CD4-positive, alpha-beta T cell (primary cell): ENCODE measurements at regions not wholly inside any gene's neighbourhood (a gene's known extent, or its start where the extent isn't known, plus 50 kb on each side); places are given as distances from the start of the nearest gene placed in this dataset.

Experiments
- ATAC-seq: fragments of 200-7000 bp; cut with Tn5 transposase; one replicate; pipeline ENCODE4 v1.10.0; 2022; ENCODE audit warnings: mild to moderate bottlenecking; ENCODE audit not compliant: poor library complexity
- CTCF ChIA-PET: fragments of 350-600 bp; sonication (Branson Sonifier 250); formaldehyde crosslinking; loops from one replicate; lab custom pipeline; 2021; ENCODE audit warnings: antibody characterized with exemption, inconsistent platforms; lab: Charles Lee
- POLR2A ChIA-PET: fragments of 350-600 bp; sonication (Branson Sonifier 250); formaldehyde crosslinking; loops from one replicate; lab custom pipeline; 2021; ENCODE audit warnings: antibody characterized with exemption, inconsistent platforms; lab: Charles Lee
- DNase-seq, 14 experiments: peaks; one replicate each; pipeline ENCODE4 v3.0.0-alpha.2; 2013 to 2020; ENCODE audit warnings: mixed read lengths in 2 of 14
- H3K27ac ChIP-seq, 2 donors: one replicate each; pipeline versions ENCODE4 v1.5.1 to v1.7.0; 2013; ENCODE audit warnings: low read length in 2 of 2, low read depth in 1 of 2, mild to moderate bottlenecking in 1 of 2
- H3K27me3 ChIP-seq, 2 experiments: 1 replicate in 1 of 2; 2 replicates in 1 of 2; pipeline versions ENCODE4 v1.6.1 to v1.7.0; 2013; ENCODE audit warnings: low read length in 2 of 2, control low read depth in 1 of 2, mild to moderate bottlenecking in 1 of 2, moderate library complexity in 1 of 2; ENCODE audit not compliant: insufficient read depth in 2 of 2, control insufficient read depth in 1 of 2
- H3K36me3 ChIP-seq: one replicate; pipeline ENCODE4 v1.6.1; 2013; ENCODE audit warnings: low read length, control low read depth; ENCODE audit not compliant: insufficient read depth
- H3K4me1 ChIP-seq: one replicate; pipeline ENCODE4 v1.6.1; 2013; ENCODE audit warnings: low read length, control low read depth; ENCODE audit not compliant: insufficient read depth
- H3K4me3 ChIP-seq: one replicate; pipeline ENCODE4 v1.5.1; 2013; ENCODE audit warnings: mild to moderate bottlenecking, low read length, moderate library complexity
- H3K9me3 ChIP-seq, 2 experiments: 1 replicate in 1 of 2; 2 replicates in 1 of 2; pipeline versions ENCODE4 v1.6.1 to v1.7.0; 2013; ENCODE audit warnings: low read length in 2 of 2, mild to moderate bottlenecking in 2 of 2, control low read depth in 1 of 2, moderate library complexity in 1 of 2; ENCODE audit not compliant: control insufficient read depth in 1 of 2, insufficient read depth in 1 of 2
- H3K27ac Mint-ChIP-seq: one replicate; pipeline ENCODE4 v1.8.0; 2020; ENCODE audit warnings: mixed read lengths
- H3K27me3 Mint-ChIP-seq: one replicate; pipeline ENCODE4 v1.8.0; 2021; ENCODE audit warnings: mixed read lengths
- H3K36me3 Mint-ChIP-seq: one replicate; pipeline ENCODE4 v1.8.0; 2021; ENCODE audit warnings: low read depth, mixed read lengths
- H3K4me1 Mint-ChIP-seq: one replicate; pipeline ENCODE4 v1.8.0; 2021; ENCODE audit warnings: low read depth, mixed read lengths
- H3K4me3 Mint-ChIP-seq: one replicate; pipeline ENCODE4 v1.8.0; 2020; ENCODE audit warnings: mild to moderate bottlenecking, mixed read lengths
- H3K9me3 Mint-ChIP-seq: one replicate; pipeline ENCODE4 v1.8.0; 2020; ENCODE audit warnings: mixed read lengths
- intact Hi-C, 2 experiments: fragments of 100-400 bp; cut with DNase I in 1 of 2; cut with micrococcal nuclease in 1 of 2; formaldehyde crosslinking; loops; one replicate each; pipeline versions ENCODE4 v1.15.1 to v1.9.0; 2023 to 2025; cut with DNase I, micrococcal nuclease
- TF ChIP-seq, protein P1 (sequence below): fragments of 200-600 bp; IDR thresholded peaks from one replicate; pipeline ENCODE4 v1.8.0; 2022; ENCODE audit warnings: antibody characterized with exemption, mild to moderate bottlenecking

DNA sequence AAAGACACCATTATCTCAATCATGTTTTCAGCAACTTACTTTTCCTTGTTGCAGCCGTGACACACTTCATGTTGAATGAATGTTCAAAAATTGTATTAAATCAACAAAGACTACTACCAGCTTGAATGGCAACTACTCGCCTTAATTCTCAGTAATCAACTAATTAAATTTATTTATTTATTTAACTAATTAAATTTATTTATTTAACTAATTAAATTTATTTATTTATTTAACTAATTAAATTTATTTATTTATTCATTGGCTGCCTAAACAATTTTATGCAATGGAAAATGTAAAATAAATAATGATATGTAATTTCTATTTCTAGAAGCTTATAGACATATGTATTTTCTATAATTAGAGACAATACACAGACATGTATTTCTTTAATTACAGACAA lies 435.4 kb downstream of the GPAM start:
- no peak overlapping the region for H3K4me3 ChIP-seq
- no peak overlapping the region for H3K27ac ChIP-seq
- no peaks in the 10 kb centered on the region for H3K27me3 ChIP-seq
- CTCF ChIA-PET = interaction anchor here (0.9 kb wide), 1 partner anchor 9 kb away, joined by 3 read pairs; no protein-coding TSS in a partner anchor
- no peaks in the 10 kb centered on the region for H3K9me3 Mint-ChIP-seq
- POLR2A ChIA-PET = no interaction called here
- no peaks in the 10 kb centered on the region for H3K4me1 ChIP-seq
- TF ChIP-seq, protein P1, sequence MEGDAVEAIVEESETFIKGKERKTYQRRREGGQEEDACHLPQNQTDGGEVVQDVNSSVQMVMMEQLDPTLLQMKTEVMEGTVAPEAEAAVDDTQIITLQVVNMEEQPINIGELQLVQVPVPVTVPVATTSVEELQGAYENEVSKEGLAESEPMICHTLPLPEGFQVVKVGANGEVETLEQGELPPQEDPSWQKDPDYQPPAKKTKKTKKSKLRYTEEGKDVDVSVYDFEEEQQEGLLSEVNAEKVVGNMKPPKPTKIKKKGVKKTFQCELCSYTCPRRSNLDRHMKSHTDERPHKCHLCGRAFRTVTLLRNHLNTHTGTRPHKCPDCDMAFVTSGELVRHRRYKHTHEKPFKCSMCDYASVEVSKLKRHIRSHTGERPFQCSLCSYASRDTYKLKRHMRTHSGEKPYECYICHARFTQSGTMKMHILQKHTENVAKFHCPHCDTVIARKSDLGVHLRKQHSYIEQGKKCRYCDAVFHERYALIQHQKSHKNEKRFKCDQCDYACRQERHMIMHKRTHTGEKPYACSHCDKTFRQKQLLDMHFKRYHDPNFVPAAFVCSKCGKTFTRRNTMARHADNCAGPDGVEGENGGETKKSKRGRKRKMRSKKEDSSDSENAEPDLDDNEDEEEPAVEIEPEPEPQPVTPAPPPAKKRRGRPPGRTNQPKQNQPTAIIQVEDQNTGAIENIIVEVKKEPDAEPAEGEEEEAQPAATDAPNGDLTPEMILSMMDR = no peak
- H3K36me3 Mint-ChIP-seq = no peaks in the 10 kb centered on the region
- intact Hi-C loops = no loop called here
- no peaks in the 10 kb centered on the region for H3K4me1 Mint-ChIP-seq
- no peaks in the 10 kb centered on the region for H3K36me3 ChIP-seq
- H3K4me3 Mint-ChIP-seq = no peak overlapping the region
- no peaks in the 10 kb centered on the region for H3K27me3 Mint-ChIP-seq
- H3K9me3 ChIP-seq = no peaks in the 10 kb centered on the region
- DNase-seq (no peak), ATAC-seq (no peak)
- no peak overlapping the region for H3K27ac Mint-ChIP-seq

DNA sequence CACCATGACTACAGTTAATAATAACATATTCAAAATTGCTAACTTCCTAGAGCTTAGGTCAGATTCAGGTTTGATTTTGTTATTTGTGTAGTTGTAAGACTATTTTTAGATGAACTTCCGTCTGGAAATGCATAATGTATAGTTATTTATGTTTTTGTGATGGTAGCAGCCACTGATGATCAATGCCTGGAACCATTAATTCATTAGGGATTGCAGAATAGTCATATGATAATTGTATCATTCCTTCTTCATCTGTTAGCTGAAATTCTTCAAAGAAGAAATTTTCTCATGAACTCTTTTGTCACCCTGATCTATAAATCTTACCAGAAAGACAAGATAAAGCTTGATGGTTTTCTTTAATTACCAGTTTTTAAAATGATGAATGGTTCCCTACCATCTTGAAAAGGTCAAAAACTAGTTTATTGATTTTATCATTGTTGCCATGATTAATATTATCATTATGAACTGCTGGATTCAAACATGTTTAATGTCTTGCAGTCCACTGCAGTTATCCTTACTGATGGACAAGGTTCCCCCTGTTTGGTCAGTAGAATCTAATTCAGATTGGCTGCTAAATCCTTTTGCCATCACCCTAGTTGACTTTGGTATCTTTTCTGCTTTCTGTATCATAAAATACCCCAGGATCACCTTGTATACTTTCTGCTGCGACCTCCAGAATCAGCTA lies 433.3 kb downstream of the GPAM start:
- TF ChIP-seq, protein P1 = no peak
- CTCF ChIA-PET = no interaction called here
- intact Hi-C loops = no loop called here
- no peak for DNase-seq
- H3K4me1 Mint-ChIP-seq = no peaks in the 10 kb centered on the region
- H3K27ac ChIP-seq = no peak overlapping the region
- H3K27me3 Mint-ChIP-seq = peaks cover 9% of the 10 kb centered on the region
- no peak overlapping the region for H3K4me3 Mint-ChIP-seq
- POLR2A ChIA-PET = no interaction called here
- no peaks in the 10 kb centered on the region for H3K36me3 ChIP-seq
- H3K4me1 ChIP-seq = no peaks in the 10 kb centered on the region
- no peaks in the 10 kb centered on the region for H3K9me3 ChIP-seq
- H3K27me3 ChIP-seq = no peaks in the 10 kb centered on the region
- no peak overlapping the region for H3K4me3 ChIP-seq
- no peaks in the 10 kb centered on the region for H3K9me3 Mint-ChIP-seq
- no peak overlapping the region for H3K27ac Mint-ChIP-seq
- ATAC-seq = no peak
- H3K36me3 Mint-ChIP-seq = no peaks in the 10 kb centered on the region

DNA sequence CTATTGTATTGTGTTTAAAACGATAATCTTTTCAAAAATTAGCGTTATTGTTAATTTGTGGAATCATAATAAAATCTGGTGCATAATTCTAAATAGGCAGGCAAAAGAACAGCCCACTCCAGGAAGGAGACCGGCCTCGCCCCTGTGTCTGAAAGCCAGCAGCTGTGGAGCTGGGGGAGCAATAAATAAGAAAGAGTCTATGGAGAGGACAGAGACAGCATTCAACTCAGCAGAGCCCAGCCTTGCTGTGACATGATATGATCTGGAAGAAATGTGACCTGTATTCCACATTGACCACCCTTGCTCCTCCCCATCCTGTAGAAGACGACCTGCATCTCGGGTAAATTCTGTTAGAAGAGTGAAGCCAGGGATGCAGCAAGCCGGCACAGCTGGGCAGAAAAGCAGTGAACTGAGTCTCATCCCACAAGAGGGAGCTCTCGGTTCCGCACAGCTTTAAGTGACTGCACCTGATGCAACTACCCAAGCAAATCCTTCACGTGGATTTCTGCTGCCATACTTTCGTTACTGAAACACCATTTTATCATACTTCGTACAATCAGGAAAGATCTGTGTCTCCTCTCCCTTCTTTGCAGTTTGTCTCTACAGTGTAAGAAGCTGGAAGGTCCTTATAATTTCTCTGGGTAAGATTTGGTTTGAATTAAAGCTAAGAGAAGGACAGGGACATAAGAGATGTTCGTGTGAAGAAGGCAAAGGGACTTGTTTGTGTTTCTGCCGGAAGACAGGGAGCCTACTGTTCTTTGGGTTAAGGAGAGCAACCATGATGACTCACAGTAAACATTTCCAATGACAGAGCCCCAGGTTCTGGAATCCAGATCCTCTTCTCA lies 427.1 kb downstream of the GPAM start:
- DNase-seq (peak in 2 of 14 experiments; percentile 3 to 6), ATAC-seq (no peak)
- H3K27me3 Mint-ChIP-seq = peaks cover 31% of the 10 kb centered on the region
- no peaks in the 10 kb centered on the region for H3K9me3 Mint-ChIP-seq
- no peak overlapping the region for H3K4me3 Mint-ChIP-seq
- Histone ChIP-seq H3K27me3 (no peaks in the 10 kb centered on the region), H3K27ac (no peak overlapping the region), H3K9me3 (no peaks in the 10 kb centered on the region), H3K4me3 (no peak overlapping the region), H3K36me3 (no peaks in the 10 kb centered on the region), H3K4me1 (no peaks in the 10 kb centered on the region)
- ChIA-PET CTCF (interaction anchor here (1.0 to 1.5 kb wide), 2 partner anchors 16 to 29 kb away, joined by 3 to 5 read pairs; no protein-coding TSS in a partner anchor), POLR2A (no interaction called here)
- no peak overlapping the region for H3K27ac Mint-ChIP-seq
- TF ChIP-seq, protein P1 = no peak
- no peaks in the 10 kb centered on the region for H3K4me1 Mint-ChIP-seq
- intact Hi-C loops = no loop called here
- H3K36me3 Mint-ChIP-seq = no peaks in the 10 kb centered on the region
